Loucy (cell line): ENCODE measurements at regions not wholly inside any gene's neighbourhood (a gene's known extent, or its start where the extent isn't known, plus 50 kb on each side); places are given as distances from the start of the nearest gene placed in this dataset.

Source experiments
- H2AFZ ChIP-seq: fragments of 200-600 bp; sonication (generic); 2 replicates; pipeline ENCODE4 v1.6.0; 2016; ENCODE audit warnings: antibody characterized with exemption, mild to moderate bottlenecking, low read length, moderate library complexity
- H3F3A ChIP-seq: fragments of 200-600 bp; 2 replicates; pipeline ENCODE4 v1.6.0; 2016; ENCODE audit warnings: antibody characterized with exemption, low read depth, mild to moderate bottlenecking
- H3K27me3 ChIP-seq: fragments of 200-600 bp; sonication (generic); 2 replicates; pipeline ENCODE4 v1.6.1; 2014; ENCODE audit warnings: low read length, mild to moderate bottlenecking; ENCODE audit not compliant: insufficient read depth, poor library complexity, severe bottlenecking
- H3K36me3 ChIP-seq: fragments of 200-600 bp; sonication (generic); 2 replicates; pipeline ENCODE4 v1.6.1; 2016; ENCODE audit warnings: low read length; ENCODE audit not compliant: insufficient read depth
- H3K4me1 ChIP-seq: fragments of 200-600 bp; sonication (generic); 2 replicates; pipeline ENCODE4 v1.5.1; 2014; ENCODE audit warnings: low read length, mild to moderate bottlenecking; ENCODE audit not compliant: insufficient read depth, poor library complexity, severe bottlenecking
- H3K4me2 ChIP-seq: fragments of 200-600 bp; sonication (generic); 2 replicates; pipeline ENCODE4 v1.6.0; 2014; ENCODE audit warnings: antibody characterized with exemption, low read length, low read depth, mild to moderate bottlenecking; ENCODE audit not compliant: poor library complexity, severe bottlenecking
- H3K4me3 ChIP-seq: fragments of 200-600 bp; sonication (generic); 2 replicates; pipeline ENCODE4 v1.5.1; 2014; ENCODE audit warnings: low read length, mild to moderate bottlenecking, mixed read lengths; ENCODE audit not compliant: poor library complexity, severe bottlenecking
- H3K79me2 ChIP-seq: fragments of 200-600 bp; sonication (generic); 2 replicates; pipeline ENCODE4 v1.6.1; 2014; ENCODE audit warnings: low read length; ENCODE audit not compliant: insufficient read depth
- H3K9ac ChIP-seq: fragments of 200-600 bp; sonication (generic); 2 replicates; pipeline ENCODE4 v1.6.0; 2014; ENCODE audit warnings: mild to moderate bottlenecking, low read depth, low read length, moderate library complexity; ENCODE audit not compliant: poor library complexity, severe bottlenecking
- H3K9me2 ChIP-seq: fragments of 200-600 bp; sonication (generic); replicated peaks from 2 replicates; pipeline ENCODE4 v1.6.1; 2016; ENCODE audit warnings: low read depth, low read length, mixed read lengths
- H3K9me3 ChIP-seq: fragments of 200-600 bp; sonication (generic); 2 replicates; pipeline ENCODE4 v1.6.1; 2014; ENCODE audit warnings: mild to moderate bottlenecking, antibody characterized with exemption, low read length, low read depth; ENCODE audit not compliant: insufficient read depth
- H4K20me1 ChIP-seq: fragments of 200-600 bp; sonication (generic); 2 replicates; pipeline ENCODE4 v1.6.0; 2014; ENCODE audit warnings: antibody characterized with exemption, low read length, mild to moderate bottlenecking; ENCODE audit not compliant: insufficient read depth, poor library complexity, severe bottlenecking
- CTCF ChIP-seq: fragments of 200-600 bp; sonication (generic); conservative IDR thresholded peaks from 2 replicates; pipeline ENCODE4 v1.5.1; 2014; ENCODE audit warnings: mild to moderate bottlenecking, antibody characterized with exemption, low read length
- EZH2phosphoT487 ChIP-seq: fragments of 200-600 bp; IDR thresholded peaks from 2 replicates; pipeline ENCODE4 v1.6.1; 2018; ENCODE audit warnings: antibody characterized with exemption, mild to moderate bottlenecking, moderate library complexity, borderline replicate concordance

GRCh38 chr6:47371139-47371869, 61.6 kb upstream of the TNFRSF21 start:
- Histone ChIP-seq H3K9ac (no peak overlapping the region), H3K4me3 (no peak overlapping the region), H3K79me2 (no peaks in the 10 kb centered on the region), H3K27me3 (no peaks in the 10 kb centered on the region), H3K9me2 (no peaks in the 10 kb centered on the region), H3K36me3 (no peaks in the 10 kb centered on the region), H3K9me3 (no peaks in the 10 kb centered on the region), H4K20me1 (no peaks in the 10 kb centered on the region), H2AFZ (no peak overlapping the region; the same call in 1 of the 2 replicates), H3F3A (no peaks in the 10 kb centered on the region), H3K4me2 (no peak overlapping the region), H3K4me1 (peaks cover 18% of the 10 kb centered on the region)
- no peak for TF ChIP-seq EZH2phosphoT487
- no peak for TF ChIP-seq CTCF

- no peaks in the 10 kb centered on the region for H3K27me3 ChIP-seq
- H3K79me2 ChIP-seq, result no peaks in the 10 kb centered on the region
- H3K4me1 ChIP-seq, result peaks cover 24% of the 10 kb centered on the region
- H3K4me2 ChIP-seq, result no peak overlapping the region
- H3F3A ChIP-seq, result no peaks in the 10 kb centered on the region
- no peaks in the 10 kb centered on the region for H3K36me3 ChIP-seq
- no peak overlapping the region for H3K9ac ChIP-seq
- TF ChIP-seq CTCF, result no peak
- TF ChIP-seq EZH2phosphoT487, result no peak
- H2AFZ ChIP-seq, result no peak overlapping the region
- no peaks in the 10 kb centered on the region for H3K9me2 ChIP-seq
- H3K4me3 ChIP-seq, result no peak overlapping the region
- no peaks in the 10 kb centered on the region for H3K9me3 ChIP-seq
- no peaks in the 10 kb centered on the region for H4K20me1 ChIP-seq
Observed at GRCh38 chr6:47371870-47372255, 62.2 kb upstream of the TNFRSF21 start.

- TF ChIP-seq CTCF (no peak), EZH2phosphoT487 (no peak)
- Histone ChIP-seq H3F3A (0 out of 2 replicates have a peak, but pooled peaks cover 3% of the 10 kb centered on the region), H3K4me2 (no peak overlapping the region), H3K27me3 (no peaks in the 10 kb centered on the region), H3K9me2 (no peaks in the 10 kb centered on the region), H2AFZ (no peak overlapping the region), H3K4me1 (peaks cover 28% of the 10 kb centered on the region), H3K4me3 (no peak overlapping the region), H3K9me3 (no peaks in the 10 kb centered on the region), H4K20me1 (no peaks in the 10 kb centered on the region), H3K9ac (no peak overlapping the region), H3K79me2 (no peaks in the 10 kb centered on the region), H3K36me3 (no peaks in the 10 kb centered on the region)
Observed at GRCh38 chr6:47372318-47372717, 62.6 kb upstream of the TNFRSF21 start.
